DMS153 treated with DMSO at 0.1 percent for 48 hours (cell line): ENCODE measurements at regions not wholly inside any gene's neighbourhood (a gene's known extent, or its start where the extent isn't known, plus 50 kb on each side); places are given as distances from the start of the nearest gene placed in this dataset.
A peak's percentile ranks its signal among the peaks of the same experiment; 100 is the strongest.

Experiments used
- DNase-seq: peaks from one replicate; lab custom pipeline; 2025; ENCODE audit not compliant: unreplicated experiment; lab: John Stamatoyannopoulos, UW

- no peak for DNase-seq
Observed at GRCh38 chr5:135207866-135208265, 173.8 kb upstream of the PITX1 start.

DNA sequence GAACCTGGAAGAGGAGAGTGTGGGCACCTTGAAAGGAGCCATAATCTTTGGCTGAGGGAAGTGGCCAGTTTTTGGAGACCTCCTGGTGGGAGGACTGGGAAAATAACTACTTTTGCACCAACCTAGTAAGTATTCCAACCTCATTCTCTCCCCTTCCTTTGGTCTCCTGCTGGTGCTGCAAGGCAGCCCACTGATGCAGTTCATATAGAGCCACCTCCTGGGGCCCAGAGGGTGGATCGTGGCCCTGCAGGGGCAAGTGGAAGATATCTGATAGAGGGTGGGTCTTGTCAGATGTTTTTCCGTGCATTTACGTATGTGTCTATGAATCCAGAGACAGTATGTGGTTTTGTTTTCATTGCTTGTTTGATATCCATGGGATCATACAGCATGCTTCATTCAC is 172.8 kb upstream of the PITX1 start:
- DNase-seq = no peak

DNA sequence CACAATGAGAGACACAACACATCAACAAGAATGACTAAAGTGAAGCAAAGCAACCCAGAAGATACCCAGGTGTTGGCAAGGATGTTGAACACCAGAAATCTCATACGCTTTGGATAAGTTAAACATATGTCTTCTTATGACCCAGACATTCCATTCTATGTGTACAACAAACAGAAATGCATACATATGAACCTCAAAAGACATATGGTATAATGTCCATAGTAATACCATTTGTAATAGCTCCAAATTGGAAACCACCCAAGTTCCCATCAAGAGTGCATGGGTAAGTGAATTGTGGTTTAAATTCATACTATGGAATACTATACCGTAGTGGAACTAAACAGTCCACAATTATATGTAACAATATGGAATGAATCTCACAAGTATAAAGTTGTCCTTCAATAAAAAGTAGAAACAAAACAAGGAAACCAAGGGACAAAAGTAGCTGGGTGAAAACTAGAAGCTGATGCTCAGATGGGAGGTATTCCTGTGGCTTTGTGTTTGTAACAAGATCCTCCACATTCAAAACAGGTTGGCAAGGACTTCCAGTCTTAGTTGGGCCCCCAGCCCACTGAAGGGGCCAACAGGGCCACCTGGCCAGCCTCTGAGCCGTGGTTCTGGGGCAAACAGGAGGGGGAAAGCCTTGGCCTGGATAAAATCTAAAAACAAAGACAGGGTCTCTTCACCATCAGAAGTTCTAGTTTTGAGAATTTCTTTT is 171.8 kb upstream of the PITX1 start:
- DNase-seq = no peak

DNA sequence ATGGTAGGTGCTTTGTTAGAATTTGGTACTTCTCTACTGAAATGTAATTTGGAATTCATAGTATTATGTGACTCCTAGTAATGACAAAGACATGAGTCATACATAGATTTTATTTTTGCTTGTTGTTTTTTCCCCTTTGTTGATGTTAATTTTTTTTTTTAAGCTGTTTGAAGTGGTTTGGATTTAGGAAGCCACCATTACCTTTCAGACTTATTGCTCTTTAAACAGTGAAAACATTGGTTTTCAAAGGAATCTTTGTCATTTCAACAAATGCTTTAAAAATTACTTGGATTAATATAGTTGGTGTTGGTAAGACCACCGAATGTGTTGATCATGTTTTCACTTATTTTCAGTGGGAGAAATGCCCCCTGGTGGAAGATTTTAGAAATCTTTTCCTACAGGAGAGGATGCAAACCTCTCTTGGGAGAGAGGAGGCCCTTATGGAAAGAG is 170.1 kb upstream of the PITX1 start:
- no peak for DNase-seq

DNA sequence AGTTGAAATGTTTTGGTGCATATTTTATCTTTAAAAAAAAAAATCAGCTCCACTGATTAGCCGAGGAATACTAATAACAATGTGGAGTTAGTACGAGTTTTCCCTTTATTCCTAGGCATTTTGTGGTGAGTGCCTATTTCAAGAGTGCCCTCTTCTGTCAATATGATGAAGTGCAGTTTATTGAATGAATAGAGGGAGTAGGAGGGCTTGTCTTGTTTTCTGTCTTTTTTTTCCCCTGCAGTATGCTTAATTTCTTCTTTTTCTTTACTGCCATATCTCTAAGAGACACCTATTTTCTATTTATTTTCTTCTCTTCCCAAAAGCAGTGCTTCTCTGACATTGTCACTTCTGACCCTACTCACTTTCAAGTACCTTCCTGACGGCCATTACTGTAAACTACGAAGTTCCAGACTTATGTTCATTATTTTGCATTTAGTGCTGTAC is 169.6 kb upstream of the PITX1 start:
- DNase-seq = no peak

GRCh38 chr5:135203019-135203418 is 169.0 kb upstream of the PITX1 start:
- no peak for DNase-seq

- DNase-seq = no peak
Observed at GRCh38 chr5:135199919-135200318, 165.9 kb upstream of the PITX1 start.

DNA sequence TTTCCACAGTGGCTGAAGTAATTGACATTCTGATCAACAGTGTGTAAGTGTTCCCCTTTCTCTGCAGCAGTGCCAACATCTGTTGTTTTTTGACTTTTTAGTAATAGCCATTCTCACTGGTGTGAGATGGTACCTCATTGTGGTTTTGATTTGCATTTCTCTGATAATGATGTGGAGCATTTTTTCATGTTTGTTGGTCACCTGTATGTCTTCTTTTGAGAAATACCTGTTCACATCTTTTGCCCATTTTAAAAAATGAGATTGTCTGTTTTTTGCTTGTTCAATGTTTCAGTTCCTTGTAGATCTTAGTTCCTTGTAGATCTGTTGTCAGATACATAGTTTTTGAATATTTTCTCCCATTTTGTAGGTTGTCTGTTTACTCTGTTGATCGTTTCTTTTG is 162.5 kb upstream of the PITX1 start:
- no peak for DNase-seq

DNA sequence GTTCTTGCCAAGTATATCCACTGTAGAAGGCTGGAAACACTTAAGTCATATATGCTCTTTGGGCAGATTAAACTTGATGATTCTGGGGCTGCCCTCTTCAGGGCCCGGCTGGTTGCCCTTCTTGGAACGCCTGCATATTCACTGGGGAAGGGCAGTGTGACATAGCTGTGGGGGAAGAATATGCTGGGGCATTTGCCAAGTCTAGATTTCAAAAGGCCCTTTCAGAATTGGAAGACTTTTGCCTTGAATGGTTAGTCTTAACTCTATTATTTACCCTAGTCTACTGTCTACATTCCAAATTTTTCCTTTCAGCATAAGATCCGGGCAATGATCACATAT is 161.2 kb upstream of the PITX1 start:
- no peak for DNase-seq

DNA sequence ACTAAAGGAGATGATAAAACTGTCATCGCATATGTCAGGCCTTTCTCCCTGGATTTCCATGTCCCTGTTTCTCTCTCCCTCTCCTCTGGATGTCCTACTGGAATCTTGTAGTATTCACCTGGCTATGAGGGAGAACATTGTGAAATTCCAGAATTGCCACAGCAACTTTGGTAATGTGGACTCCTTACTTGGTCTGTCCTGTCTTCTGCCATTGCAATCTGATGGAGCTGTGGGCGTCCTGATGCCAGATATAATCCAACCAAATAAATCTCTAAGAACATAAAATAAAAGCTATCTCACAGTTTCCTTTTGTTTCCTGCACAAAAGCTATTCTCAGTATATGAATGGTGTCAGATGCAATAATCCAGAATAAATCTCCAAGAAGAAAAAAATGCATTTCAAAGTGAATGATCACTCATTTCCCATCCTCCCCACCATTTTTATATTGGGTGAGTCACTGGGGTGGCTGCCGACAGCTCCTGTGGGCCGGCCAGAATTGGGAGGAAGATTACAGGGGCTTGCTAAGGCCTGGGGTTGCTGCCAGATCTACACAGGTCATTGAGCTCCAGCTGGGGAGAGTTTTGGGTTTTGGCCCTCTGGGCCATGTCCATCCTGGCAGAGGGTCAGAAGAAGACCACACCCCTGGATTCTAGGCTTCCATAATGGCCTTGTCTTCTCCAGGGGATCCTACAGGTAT is 160.7 kb upstream of the PITX1 start:
- DNase-seq = no peak

GRCh38 chr5:135194126-135194488 is 160.1 kb upstream of the PITX1 start:
- no peak for DNase-seq

DNA sequence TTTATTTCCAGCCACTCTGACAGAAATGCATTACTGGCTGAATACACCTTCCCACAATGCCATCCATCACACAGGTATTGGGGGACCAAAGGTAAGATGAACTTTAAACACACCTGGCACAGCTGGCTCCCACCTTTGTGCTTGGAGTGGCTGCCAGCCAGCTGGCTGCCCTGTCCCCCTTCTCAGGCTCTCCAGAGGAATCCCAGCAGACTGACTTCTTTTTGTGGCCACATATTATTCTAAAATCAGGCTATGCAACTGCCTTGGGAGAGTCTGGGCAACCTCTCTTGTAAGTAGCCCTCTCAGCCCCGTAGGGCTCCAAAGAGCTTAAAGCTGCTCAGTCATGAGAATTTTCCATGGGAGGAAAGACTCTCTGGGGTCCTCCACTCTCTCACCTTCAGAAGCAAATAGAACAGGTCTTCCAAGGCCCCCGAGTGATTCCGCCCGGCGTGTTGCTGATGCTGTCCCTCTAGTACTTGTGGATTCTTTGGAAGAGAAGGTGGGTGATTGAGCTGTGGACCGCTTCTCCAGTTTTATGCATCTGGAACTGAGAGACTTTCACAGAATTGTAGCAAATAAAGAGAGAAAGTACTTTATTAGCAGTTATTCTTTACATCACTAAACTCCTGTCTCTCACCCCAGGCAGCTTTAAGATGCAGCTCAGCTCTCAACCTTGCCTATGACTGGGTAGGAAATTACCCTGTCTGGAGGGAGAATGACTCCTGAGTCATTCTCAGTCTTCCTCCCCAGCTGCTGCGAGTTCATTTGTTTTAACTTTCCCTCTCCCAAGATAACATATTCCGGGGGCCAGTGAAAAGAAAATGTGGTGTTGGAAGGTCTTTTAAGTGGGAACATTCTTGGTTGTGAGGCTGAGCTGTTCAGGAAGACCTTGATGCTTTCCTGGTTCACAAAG is 159.4 kb upstream of the PITX1 start:
- no peak for DNase-seq

DNA sequence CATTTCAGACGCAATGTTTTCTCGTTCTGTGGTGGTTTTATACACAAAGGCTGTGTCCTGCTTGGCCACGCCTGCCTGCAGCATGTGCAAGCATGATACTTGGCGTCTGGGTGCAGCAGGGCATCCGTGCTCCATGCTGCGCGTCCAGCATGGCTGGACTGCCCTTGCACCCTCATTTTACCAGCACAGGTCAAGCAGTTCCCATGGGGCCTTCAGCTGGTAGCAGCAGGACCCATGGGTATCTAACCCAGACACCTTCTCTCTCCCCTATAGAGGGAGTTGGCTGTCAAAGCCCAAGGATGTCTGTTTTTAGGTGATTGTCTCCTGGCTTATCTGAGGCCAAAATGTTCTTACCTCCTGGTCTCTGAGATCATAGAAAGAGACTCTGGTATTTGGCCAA is 158.3 kb upstream of the PITX1 start:
- DNase-seq = no peak

- DNase-seq = peak; percentile 11
Observed at GRCh38 chr5:135191084-135191826, 157.2 kb upstream of the PITX1 start.

- DNase-seq = peak; percentile 10
Observed at GRCh38 chr5:135190416-135191083, 156.5 kb upstream of the PITX1 start.

DNA sequence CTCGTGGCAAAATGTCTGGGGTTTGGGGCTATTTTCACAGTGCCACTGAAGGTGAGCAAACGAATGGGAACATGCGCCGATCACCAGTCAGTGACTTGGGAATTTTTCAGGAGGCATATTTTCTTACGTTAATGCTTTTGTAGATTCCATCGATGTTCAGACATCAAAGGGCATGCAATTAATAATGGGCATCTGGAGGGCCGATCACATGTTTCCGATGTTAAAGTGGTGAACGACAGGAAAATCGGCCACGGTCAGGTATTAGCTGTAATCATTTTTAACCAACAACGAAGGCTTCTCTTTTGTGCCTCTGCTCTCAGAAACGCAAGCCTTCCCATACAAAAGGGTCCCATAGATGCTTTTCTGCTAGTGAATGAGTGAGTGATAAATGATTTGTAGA is 155.0 kb upstream of the PITX1 start:
- DNase-seq = no peak

DNA sequence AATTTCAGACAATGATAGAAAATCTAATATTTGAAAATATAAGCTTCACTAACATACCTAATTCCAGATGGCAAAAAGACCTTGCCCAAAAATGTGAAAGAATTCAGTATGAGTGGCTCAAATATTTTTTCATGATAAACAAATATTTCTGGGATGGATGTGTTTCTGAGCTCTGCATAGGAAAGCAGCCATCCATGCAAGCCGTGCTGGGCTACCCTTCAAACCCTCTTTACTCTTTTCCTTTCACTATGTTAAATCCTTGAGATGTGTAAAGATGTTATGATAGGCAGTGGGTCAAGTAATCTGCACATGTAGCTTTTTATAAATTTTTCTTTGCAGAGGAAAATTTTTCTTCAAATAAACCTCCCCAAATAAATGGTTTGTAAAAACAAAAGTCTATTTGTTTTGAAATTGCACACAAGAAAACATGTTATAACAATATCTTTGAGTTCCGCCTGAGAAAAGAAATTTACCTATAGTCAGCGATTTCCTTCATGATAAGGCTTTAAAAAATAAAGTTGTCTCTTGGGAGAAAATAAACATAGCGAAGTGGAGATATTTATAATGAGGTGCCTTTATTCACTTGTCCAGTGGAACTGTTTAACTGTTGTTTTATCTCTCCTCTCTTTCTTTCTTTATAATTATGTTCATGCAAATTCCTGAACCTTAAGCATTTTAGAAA is 154.3 kb upstream of the PITX1 start:
- no peak for DNase-seq

- DNase-seq = no peak
Observed at GRCh38 chr5:135186662-135187522, 152.9 kb upstream of the PITX1 start.

GRCh38 chr5:135185481-135186065 is 151.5 kb upstream of the PITX1 start:
- no peak for DNase-seq
